ENCODE measurements at regions not wholly inside any gene's neighbourhood (a gene's known extent, or its start where the extent isn't known, plus 50 kb on each side); places are given as distances from the start of the nearest gene placed in this dataset.

DNA sequence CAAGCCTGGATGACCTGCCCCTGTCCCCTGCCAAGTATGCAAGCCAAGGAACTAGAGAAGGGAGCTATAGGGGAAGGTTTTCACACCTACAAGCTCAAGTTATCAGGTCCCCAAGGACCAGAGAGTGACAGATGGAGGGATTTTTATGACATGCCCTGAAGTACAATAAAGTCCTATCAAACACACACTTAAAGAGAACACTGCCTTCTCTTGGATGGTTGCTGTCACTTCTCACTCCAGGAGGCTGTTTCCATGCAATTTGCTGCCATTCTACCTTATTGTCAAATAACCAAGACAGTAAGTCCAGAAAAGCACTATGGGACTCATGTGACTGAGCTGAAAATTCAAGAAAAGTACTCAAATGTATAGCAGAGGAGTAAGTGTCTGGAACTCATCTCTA is 76.6 kb upstream of the DDX18 start:
- no peak for DNase-seq

DNA sequence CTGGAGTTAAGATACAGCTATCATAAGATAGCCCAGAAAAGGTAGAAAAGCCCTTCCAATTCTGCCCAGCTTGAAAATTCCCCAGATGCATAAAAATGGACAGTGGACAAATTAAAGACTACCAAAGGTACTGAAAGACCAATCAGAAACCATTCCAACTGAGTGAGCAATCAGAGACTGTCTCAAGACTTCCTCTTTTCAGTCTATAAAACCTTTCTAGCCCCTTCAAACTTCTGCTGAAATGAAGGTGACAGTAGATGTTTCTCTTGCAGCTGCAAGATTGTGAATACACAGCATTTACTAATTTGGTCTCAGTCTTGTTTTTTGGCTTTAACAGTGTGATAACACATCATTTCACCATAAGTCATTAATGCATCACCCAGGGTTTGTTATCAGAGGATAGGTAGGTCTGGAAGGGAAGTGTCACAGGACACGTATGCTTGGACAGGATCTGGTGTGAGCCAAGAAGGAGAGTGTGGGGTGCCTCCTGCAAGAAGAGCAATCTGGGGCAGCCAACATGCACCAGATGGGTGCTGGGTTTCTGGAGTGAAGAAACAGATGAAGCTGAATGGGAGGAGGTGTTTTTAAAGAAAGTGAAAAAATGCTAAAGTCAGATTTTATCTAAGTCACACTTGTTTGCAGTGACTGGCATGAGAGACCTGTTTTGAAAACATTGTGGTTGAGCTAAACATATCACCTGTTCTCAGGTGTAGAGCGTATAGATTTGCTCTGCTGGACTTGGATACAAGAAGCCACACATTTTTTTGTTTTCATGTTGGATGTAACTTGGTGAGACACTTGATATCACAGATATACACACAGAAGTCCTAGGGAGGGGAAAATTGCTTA is 75.3 kb upstream of the DDX18 start:
- DNase-seq: no peak

DNA sequence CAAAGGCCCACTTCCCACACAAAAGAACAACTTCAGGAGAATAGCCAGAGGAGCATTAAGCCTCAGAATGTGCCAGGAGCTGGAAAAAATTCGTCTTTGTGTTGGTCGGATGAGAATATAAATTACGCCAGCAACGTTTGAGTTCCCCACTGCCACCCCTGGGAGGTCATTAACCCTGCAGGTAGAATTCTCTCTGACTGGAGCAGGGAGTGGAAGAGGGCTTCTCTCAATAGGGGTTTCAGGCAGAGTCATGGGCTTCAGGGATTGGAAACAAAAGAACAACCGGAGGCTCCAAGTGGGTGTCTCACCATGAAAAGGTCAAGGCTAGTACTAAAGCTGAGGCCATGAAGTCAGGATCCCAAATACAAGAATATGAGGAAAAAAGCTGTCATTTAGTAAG is 69.0 kb upstream of the DDX18 start:
- no peak for DNase-seq

DNA sequence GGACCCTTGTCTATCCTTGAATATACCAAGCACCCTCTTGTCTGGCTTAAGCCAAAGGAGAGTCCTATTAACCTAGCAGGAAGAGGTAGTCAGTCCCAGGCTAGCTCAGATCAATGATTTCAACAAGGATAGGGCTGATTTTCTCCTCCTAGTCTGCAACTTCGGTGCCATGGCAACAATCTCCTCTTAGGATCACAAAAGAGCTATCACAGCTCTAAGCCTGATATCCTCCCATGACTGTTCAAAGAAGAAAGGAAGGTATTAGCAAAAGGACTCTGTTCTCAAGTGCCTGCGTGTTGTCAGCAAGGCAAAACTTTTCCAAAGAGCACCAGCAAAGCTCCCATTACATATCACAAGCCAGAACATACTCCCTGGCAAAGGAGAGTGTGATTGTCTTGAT is 58.7 kb upstream of the DDX18 start:
- no peak for DNase-seq

DNA sequence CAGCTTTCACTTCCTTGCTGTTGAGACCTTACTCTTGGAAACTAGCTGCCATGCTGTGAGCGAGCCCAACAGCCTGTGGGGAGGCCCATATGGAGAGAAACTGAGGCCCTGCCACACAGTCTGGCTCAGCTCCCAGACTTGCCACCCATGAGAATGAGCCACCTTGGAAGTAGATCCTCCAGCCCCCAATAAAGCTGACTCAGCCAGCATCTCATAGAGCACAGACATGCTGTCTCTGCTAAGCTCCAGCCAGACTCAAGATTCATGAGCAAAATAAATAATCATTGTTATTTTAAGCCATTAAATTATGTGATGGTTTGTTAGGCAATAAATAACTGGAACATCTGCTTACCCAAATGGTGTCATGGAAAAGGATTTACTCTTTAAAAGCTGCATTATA is 53.6 kb upstream of the DDX18 start:
- DNase-seq: no peak

DNA sequence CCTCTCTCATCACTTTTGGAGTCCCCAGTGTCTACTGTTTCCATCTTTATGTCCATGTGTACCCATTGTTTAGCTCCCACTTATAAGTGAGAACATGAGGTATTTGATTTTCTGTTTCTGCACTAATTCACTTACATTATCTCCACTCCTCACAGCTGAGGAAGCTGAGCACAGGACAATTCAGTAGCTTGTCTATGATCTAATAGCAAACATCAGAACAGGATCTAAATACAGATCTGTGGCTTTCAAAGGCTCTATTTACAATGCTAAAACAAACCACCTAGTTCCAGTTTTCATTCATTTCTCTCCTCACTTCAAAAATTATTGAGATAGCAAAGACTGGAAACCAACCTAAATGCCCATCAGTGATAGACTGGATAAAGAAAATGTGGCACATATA is 52.0 kb upstream of the DDX18 start:
- no peak for DNase-seq

DNA sequence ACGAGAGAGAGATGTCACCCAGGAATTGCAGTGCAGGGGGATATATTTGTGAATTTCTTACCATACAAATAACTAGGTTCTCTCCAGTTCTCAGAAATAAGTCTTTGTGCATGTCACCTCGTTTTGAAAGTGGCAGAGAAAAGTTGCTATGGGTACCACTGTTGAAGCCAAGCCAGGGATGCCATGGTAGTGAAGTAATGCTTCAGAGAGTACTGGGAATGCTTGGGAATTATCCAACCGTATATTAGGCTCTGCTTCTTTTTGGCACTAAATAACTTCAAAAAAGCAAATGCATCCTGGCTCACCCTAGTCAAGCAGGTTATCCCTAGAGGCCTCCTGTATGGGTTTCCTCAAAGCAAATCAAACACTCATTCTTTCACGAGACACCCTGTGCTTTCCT is 50.7 kb upstream of the DDX18 start:
- DNase-seq: no peak
